GM12801 (cell line): ENCODE measurements at regions not wholly inside any gene's neighbourhood (a gene's known extent, or its start where the extent isn't known, plus 50 kb on each side); places are given as distances from the start of the nearest gene placed in this dataset.

Source experiments
- TF ChIP-seq, protein P1 (sequence below): IDR thresholded peaks from one replicate; pipeline ENCODE4 v1.5.1; 2011; ENCODE audit warnings: control low read depth; ENCODE audit not compliant: insufficient read length; ENCODE audit errors: extremely low read depth

DNA sequence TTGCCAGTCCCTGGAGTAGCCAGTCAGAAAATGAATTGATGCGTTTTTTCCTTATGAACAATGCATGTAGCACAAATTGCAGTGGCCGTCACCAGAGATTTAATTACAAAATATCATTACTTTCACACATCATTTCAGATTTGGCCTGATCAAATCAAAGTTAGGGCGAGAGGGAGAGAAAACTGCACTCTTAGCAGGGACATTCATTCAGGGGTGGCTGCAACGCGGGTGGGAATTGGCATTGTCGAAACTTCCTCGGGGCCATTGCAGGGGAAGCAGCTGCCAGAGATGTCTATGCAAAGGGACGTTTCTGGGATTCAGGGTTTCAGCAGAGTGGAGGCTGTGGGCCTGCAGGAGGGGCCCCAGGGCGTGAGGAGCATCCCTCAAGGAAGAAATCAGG is 76.5 kb upstream of the TOP1 start:
- TF ChIP-seq, protein P1, sequence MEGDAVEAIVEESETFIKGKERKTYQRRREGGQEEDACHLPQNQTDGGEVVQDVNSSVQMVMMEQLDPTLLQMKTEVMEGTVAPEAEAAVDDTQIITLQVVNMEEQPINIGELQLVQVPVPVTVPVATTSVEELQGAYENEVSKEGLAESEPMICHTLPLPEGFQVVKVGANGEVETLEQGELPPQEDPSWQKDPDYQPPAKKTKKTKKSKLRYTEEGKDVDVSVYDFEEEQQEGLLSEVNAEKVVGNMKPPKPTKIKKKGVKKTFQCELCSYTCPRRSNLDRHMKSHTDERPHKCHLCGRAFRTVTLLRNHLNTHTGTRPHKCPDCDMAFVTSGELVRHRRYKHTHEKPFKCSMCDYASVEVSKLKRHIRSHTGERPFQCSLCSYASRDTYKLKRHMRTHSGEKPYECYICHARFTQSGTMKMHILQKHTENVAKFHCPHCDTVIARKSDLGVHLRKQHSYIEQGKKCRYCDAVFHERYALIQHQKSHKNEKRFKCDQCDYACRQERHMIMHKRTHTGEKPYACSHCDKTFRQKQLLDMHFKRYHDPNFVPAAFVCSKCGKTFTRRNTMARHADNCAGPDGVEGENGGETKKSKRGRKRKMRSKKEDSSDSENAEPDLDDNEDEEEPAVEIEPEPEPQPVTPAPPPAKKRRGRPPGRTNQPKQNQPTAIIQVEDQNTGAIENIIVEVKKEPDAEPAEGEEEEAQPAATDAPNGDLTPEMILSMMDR, result no peak

DNA sequence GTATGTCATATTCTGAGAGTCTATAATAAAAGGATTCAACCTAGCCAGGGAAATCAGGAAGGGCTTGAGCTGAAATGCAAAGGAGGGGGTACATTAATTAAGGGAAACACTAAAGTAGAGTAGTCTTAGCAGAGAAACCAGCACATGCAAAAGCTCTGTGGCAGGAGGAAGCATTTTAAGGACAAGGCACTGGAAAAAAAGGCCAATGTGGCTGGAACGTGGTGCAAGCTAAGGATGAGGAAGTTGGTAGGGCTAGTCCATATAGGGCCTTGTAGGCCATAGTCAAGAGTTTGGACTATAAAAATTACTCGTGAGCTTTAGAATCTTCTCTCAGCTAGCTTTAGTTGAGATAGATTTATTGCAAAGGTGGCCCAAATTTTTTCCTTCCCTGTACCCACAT is 75.2 kb upstream of the TOP1 start:
- TF ChIP-seq, protein P1, result no peak

DNA sequence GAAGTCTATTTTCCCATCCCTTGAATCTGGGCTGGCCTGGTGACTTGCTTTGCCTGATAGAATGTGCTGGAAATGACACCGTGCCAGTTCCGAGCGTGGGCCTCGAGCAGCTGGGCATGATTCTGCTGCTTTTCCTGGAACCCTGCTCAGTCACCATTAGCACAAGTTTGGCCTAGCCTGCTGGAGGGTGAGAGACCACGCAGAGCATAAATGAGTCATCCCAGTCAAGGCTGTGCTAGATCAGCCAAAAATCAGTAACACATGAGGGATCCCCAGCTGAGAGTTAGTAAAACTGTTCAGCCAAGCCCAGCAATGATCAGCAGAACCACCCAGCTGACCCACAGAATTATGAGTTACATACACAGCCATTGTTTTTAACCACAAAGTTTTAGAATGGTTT is 74.8 kb upstream of the TOP1 start:
- TF ChIP-seq, protein P1, result no peak

- TF ChIP-seq, protein P1, result no peak
Observed at GRCh38 chr20:40954521-40955165, 74.0 kb upstream of the TOP1 start.

GRCh38 chr20:40955326-40955725 is 73.3 kb upstream of the TOP1 start:
- TF ChIP-seq, protein P1, result no peak

GRCh38 chr20:40956542-40957264 is 71.9 kb upstream of the TOP1 start:
- TF ChIP-seq, protein P1, result no peak

DNA sequence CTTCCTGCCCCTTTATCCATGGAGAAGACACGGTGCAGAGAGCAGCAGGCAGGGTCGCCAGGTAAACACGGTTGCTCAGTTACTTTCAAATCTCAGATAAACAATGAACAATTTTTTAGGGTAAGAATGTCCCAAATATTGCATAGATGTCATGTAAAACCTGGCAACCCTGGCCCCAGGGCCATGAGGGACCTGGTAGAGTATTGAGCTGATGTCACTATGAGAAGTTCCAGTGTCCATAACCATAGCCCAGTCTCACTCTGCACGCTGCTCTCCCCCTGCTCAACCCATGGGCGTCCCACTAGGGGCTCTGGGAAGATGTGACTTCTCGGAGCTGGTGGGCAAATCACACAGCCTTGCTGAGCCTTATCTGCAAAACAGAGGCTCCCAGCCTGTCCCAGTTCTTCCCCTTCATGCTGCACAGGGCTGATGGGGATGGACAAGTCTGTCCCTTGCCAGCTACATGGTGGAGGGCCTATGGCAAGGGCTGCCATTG is 71.3 kb upstream of the TOP1 start:
- TF ChIP-seq, protein P1, result no peak
